ENCODE measurements at regions not wholly inside any gene's neighbourhood (a gene's known extent, or its start where the extent isn't known, plus 50 kb on each side); places are given as distances from the start of the nearest gene placed in this dataset.

- TF ChIP-seq, protein P1, sequence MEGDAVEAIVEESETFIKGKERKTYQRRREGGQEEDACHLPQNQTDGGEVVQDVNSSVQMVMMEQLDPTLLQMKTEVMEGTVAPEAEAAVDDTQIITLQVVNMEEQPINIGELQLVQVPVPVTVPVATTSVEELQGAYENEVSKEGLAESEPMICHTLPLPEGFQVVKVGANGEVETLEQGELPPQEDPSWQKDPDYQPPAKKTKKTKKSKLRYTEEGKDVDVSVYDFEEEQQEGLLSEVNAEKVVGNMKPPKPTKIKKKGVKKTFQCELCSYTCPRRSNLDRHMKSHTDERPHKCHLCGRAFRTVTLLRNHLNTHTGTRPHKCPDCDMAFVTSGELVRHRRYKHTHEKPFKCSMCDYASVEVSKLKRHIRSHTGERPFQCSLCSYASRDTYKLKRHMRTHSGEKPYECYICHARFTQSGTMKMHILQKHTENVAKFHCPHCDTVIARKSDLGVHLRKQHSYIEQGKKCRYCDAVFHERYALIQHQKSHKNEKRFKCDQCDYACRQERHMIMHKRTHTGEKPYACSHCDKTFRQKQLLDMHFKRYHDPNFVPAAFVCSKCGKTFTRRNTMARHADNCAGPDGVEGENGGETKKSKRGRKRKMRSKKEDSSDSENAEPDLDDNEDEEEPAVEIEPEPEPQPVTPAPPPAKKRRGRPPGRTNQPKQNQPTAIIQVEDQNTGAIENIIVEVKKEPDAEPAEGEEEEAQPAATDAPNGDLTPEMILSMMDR (IDR thresholded peaks at IDR 0.05; ENCODE audit: insufficient read depth, low read length) = no peak
- H3K4me3 ChIP-seq (ENCODE audit: low read depth, low read length) = no peak overlapping the region
- DNase-seq (ENCODE audit: low read depth) = no peak
Observed at GRCh38 chr5:164679461-164679860, 1174.0 kb downstream of the MAT2B start.

- DNase-seq (ENCODE audit: low read depth) = no peak
- H3K4me3 ChIP-seq (ENCODE audit: low read depth, low read length) = no peak overlapping the region
- TF ChIP-seq, protein P1 (IDR thresholded peaks at IDR 0.05; ENCODE audit: insufficient read depth, low read length) = no peak
Observed at GRCh38 chr5:164680216-164680615, 1174.8 kb downstream of the MAT2B start.

GRCh38 chr5:164680812-164681520, 1175.5 kb downstream of the MAT2B start:
- no peak overlapping the region for H3K4me3 ChIP-seq (ENCODE audit: low read depth, low read length)
- TF ChIP-seq, protein P1 (IDR thresholded peaks at IDR 0.05; ENCODE audit: insufficient read depth, low read length) = no peak
- no peak for DNase-seq (ENCODE audit: low read depth)

DNA sequence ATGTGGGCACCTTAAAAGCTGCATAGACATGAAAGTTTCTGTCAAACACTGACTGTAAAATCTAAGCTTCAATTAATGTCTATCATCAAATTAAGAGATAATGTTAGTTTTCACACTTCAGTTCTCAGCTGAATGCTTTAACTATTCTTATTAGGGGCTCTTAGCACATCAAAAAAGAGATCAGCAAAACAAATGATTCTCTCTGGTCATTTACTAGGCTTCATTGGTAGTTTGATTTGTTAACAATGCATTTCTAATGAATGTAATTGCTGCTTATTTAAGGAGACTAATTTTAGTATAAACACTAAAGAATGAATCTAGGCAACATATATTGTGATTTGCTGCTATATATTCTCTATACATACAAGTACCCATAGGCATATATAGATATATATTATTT, 1182.0 kb downstream of the MAT2B start:
- H3K4me3 ChIP-seq (ENCODE audit: low read depth, low read length) = no peak overlapping the region
- DNase-seq (ENCODE audit: low read depth) = no peak
- TF ChIP-seq, protein P1 (IDR thresholded peaks at IDR 0.05; ENCODE audit: insufficient read depth, low read length) = no peak

DNA sequence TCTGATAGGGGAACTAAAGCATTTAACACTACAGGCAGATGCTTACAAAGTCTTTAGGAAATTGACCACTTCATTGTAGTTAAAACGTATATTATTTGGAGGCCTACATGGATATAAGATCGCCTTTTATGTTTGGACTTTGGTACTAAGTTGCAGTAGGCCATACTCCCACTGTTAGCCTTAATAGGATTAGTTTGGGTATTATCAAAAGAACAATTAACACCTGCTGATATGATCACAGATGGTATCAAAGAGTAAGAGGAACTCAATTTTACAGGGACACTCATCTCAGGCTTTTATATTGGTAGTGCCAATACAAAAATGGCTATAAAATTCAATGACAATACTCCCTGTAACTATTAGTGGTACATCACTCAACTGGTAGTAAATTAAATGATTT, 1183.0 kb downstream of the MAT2B start:
- TF ChIP-seq, protein P1 (IDR thresholded peaks at IDR 0.05; ENCODE audit: insufficient read depth, low read length) = no peak
- DNase-seq (ENCODE audit: low read depth) = no peak
- H3K4me3 ChIP-seq (ENCODE audit: low read depth, low read length) = no peak overlapping the region

GRCh38 chr5:164708831-164709230, 1203.4 kb downstream of the MAT2B start:
- H3K4me3 ChIP-seq (ENCODE audit: low read depth, low read length) = no peak overlapping the region
- TF ChIP-seq, protein P1 (IDR thresholded peaks at IDR 0.05; ENCODE audit: insufficient read depth, low read length) = no peak
- no peak for DNase-seq (ENCODE audit: low read depth)

DNA sequence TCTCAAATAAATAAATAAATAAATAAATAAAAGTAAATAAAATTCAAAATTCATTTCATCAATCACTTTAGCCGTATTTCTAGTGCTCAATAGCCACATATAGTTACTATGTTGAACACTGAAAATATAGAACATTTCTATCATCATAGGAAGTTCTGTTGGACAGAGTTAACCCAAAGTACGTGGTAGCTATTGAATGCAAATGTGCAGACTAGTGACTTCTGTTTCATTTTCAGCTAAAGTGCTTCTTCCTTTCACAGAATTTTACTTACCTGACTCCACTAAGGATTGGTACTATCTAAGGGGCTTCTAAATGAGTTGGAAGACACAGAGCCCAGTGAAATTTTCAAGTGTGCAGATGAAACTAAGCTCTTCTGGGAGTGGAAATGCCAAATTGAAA, 1208.3 kb downstream of the MAT2B start:
- DNase-seq (ENCODE audit: low read depth) = no peak
- no peak overlapping the region for H3K4me3 ChIP-seq (ENCODE audit: low read depth, low read length)
- TF ChIP-seq, protein P1 (IDR thresholded peaks at IDR 0.05; ENCODE audit: insufficient read depth, low read length) = no peak
